ENCODE measurements at regions not wholly inside any gene's neighbourhood (a gene's known extent, or its start where the extent isn't known, plus 50 kb on each side); places are given as distances from the start of the nearest gene placed in this dataset.
A peak's percentile ranks its signal among the peaks of the same experiment; 100 is the strongest.

DNA sequence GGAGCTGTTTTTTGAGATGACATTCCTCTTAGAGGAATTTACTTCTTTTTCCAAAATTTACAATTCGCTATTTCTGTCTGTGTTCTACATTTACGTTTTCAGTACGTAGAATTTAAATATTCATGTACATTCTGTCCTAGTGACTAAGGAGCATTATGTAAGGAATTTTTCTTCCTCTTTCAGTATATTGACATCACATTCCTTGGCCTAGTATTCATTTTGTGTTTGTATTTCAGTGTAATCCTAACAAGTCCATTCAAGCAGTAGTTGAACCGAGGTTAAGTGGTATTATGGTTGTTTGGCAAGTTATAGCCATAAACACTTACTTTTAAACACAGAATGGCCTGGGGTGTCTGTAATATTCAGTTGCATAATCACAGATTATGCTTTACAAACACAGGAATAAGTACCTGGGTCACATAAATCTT, 465.2 kb downstream of the PCNX1 start:
- no peaks in the 10 kb centered on the region for H3K27me3 ChIP-seq
- TF ChIP-seq POLR2A (IDR thresholded peaks at IDR 0.05) (peak in 1 of 4 donors; percentile 23), POLR2AphosphoS5 (IDR thresholded peaks at IDR 0.05) (peak in 1 of 2 donors; percentile 53), EP300 (IDR thresholded peaks at IDR 0.05) (peak; percentile 61 to 91 (median 72))
- TF ChIP-seq, protein P1, sequence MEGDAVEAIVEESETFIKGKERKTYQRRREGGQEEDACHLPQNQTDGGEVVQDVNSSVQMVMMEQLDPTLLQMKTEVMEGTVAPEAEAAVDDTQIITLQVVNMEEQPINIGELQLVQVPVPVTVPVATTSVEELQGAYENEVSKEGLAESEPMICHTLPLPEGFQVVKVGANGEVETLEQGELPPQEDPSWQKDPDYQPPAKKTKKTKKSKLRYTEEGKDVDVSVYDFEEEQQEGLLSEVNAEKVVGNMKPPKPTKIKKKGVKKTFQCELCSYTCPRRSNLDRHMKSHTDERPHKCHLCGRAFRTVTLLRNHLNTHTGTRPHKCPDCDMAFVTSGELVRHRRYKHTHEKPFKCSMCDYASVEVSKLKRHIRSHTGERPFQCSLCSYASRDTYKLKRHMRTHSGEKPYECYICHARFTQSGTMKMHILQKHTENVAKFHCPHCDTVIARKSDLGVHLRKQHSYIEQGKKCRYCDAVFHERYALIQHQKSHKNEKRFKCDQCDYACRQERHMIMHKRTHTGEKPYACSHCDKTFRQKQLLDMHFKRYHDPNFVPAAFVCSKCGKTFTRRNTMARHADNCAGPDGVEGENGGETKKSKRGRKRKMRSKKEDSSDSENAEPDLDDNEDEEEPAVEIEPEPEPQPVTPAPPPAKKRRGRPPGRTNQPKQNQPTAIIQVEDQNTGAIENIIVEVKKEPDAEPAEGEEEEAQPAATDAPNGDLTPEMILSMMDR (IDR thresholded peaks at IDR 0.05): no peak
- DNase-seq: no peak
- H3K36me3 ChIP-seq: no peaks in the 10 kb centered on the region
- 53 to 57% methylated on average over 4 of the region's 4 CpGs for WGBS, 2 donors
- H3K4me1 ChIP-seq: peaks cover 12 to 30% (median 17%) of the 10 kb centered on the region in 4 donors
- H3K4me3 ChIP-seq: no peak overlapping the region
- H3K9me3 ChIP-seq: no peaks in the 10 kb centered on the region
- ATAC-seq (ENCODE audit: low FRiP score in 2 of 2): peak; percentile 88
- peak overlapping the region; percentile 59 to 74 (median 68) for H3K27ac ChIP-seq

DNA sequence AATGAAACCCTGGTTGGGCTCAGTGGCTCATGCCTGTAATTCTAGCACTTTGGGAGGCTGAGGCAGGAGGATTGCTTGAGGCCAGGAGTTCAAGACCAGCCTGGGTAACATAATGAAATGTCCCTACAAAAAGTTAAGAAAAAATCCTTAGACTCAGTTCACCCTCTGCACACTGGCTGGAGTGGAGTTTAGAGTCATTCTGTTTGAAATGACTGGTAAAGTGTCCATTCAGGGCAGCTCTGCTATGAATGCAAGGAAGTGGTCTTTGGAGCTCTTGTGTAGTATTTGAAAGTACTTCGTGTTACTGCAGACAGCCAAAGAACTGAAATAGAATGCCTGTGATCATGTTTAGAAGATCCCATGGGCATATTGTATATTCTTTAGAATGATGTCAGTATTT, 466.5 kb downstream of the PCNX1 start:
- TF ChIP-seq POLR2A (IDR thresholded peaks at IDR 0.05): no peak
- TF ChIP-seq, protein P1 (IDR thresholded peaks at IDR 0.05): no peak
- no peak for TF ChIP-seq POLR2AphosphoS5 (IDR thresholded peaks at IDR 0.05)
- TF ChIP-seq EP300 (IDR thresholded peaks at IDR 0.05): no peak
- DNase-seq: no peak
- no peak overlapping the region for H3K4me3 ChIP-seq
- H3K9me3 ChIP-seq: no peaks in the 10 kb centered on the region
- peaks cover 14 to 30% (median 18%) of the 10 kb centered on the region in 4 donors for H3K4me1 ChIP-seq
- H3K36me3 ChIP-seq: no peaks in the 10 kb centered on the region
- H3K27me3 ChIP-seq: no peaks in the 10 kb centered on the region
- ATAC-seq (ENCODE audit: low FRiP score in 2 of 2): no peak
- peak overlapping the region in 1 of 4 donors; percentile 68 for H3K27ac ChIP-seq
- 53 to 67% methylated on average over 1 of the region's 1 CpG for WGBS, 2 donors

DNA sequence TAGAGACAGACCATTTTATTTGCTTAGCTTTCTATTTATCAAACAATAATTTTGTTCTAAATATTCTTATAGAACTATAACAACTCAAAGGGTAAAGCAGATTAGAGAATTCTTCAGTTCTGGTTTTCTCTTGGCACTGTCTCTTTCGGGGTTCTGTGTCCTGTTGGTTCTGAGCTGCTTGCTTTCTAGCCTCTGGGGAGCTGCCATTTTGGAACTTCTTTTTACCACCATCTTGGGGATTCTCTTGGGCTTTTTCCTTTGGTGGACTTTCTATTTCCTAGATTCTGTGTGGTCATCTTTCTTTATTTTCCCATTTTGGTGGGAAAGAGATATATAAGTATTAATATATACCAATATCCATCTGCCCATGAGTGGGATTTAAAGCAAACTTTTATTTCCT, 467.7 kb downstream of the PCNX1 start:
- Histone ChIP-seq H3K27ac (no peak overlapping the region), H3K4me3 (no peak overlapping the region), H3K9me3 (no peaks in the 10 kb centered on the region), H3K4me1 (peaks cover 14 to 30% (median 18%) of the 10 kb centered on the region in 4 donors), H3K27me3 (no peaks in the 10 kb centered on the region), H3K36me3 (no peaks in the 10 kb centered on the region)
- ATAC-seq (ENCODE audit: low FRiP score in 2 of 2): no peak
- WGBS, 2 donors: 89 to 100% methylated on average over 1 of the region's 1 CpG
- no peak for DNase-seq
- TF ChIP-seq EP300 (IDR thresholded peaks at IDR 0.05): no peak
- TF ChIP-seq POLR2AphosphoS5 (IDR thresholded peaks at IDR 0.05): no peak
- TF ChIP-seq POLR2A (IDR thresholded peaks at IDR 0.05): no peak
- TF ChIP-seq, protein P1 (IDR thresholded peaks at IDR 0.05): no peak

DNA sequence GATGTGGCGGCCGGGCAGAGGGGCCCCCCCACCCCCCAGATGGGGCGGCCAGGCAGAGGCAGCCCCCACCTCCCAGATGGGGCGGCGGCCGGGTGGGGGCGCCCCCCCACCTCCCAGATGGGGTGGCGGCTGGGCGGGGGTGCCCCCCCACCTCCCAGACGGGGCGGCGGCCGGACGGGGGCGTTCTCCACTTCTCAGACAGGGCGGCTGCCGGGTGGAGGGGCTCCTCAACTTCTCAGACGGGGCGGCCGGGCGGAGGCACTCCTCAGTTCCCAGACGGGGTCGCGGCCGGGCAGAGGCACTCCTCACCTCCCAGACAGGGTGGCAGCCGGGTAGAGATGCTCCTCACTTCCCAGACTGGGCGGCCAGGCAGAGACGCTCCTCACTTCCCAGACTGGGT, 469.8 kb downstream of the PCNX1 start:
- TF ChIP-seq POLR2AphosphoS5 (IDR thresholded peaks at IDR 0.05) (no peak), POLR2A (IDR thresholded peaks at IDR 0.05) (no peak), EP300 (IDR thresholded peaks at IDR 0.05) (no peak)
- TF ChIP-seq, protein P1 (IDR thresholded peaks at IDR 0.05): no peak
- no peak for ATAC-seq (ENCODE audit: low FRiP score in 2 of 2)
- no peaks in the 10 kb centered on the region for H3K27me3 ChIP-seq
- H3K36me3 ChIP-seq: no peaks in the 10 kb centered on the region
- no peak overlapping the region for H3K27ac ChIP-seq
- no peak overlapping the region for H3K4me3 ChIP-seq
- peak in 1 of 2 donors; percentile 85 for DNase-seq
- 96 to 98% methylated on average over 8 to 23 of the region's 28 CpGs for WGBS, 2 donors
- peaks cover 3 to 16% (median 11%) of the 10 kb centered on the region in 4 donors for H3K4me1 ChIP-seq
- no peaks in the 10 kb centered on the region for H3K9me3 ChIP-seq

DNA sequence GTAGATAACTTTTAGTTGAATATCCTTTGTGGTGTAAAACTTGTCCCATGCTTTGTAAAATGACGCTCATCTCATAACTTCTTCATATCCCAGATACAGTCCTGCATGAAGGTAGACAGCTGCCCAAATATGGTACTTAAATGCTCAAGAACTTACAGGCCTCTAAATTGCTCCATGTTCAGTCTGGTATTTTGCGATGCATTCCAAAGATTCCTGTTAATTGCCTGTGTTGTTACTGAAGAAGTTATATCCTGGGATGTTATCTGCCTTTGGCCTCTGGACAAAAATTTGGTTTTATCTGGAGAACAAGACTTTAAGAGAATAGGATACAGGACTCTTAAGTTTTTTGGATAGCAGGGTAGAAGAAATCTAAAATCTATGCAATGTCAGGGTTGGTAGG, 473.0 kb downstream of the PCNX1 start:
- H3K4me1 ChIP-seq: peaks cover 3 to 10% (median 7%) of the 10 kb centered on the region in 4 donors
- no peak overlapping the region for H3K4me3 ChIP-seq
- H3K9me3 ChIP-seq: no peaks in the 10 kb centered on the region
- DNase-seq (no peak), ATAC-seq (ENCODE audit: low FRiP score in 2 of 2) (no peak)
- H3K27ac ChIP-seq: no peak overlapping the region
- 78 to 83% methylated on average over 2 of the region's 2 CpGs for WGBS, 2 donors
- H3K36me3 ChIP-seq: no peaks in the 10 kb centered on the region
- no peaks in the 10 kb centered on the region for H3K27me3 ChIP-seq
- TF ChIP-seq, protein P1 (IDR thresholded peaks at IDR 0.05): no peak
- TF ChIP-seq POLR2AphosphoS5 (IDR thresholded peaks at IDR 0.05) (no peak), POLR2A (IDR thresholded peaks at IDR 0.05) (no peak), EP300 (IDR thresholded peaks at IDR 0.05) (no peak)
